ENCODE measurements at regions not wholly inside any gene's neighbourhood (a gene's known extent, or its start where the extent isn't known, plus 50 kb on each side); places are given as distances from the start of the nearest gene placed in this dataset.
"Not testable (repeated sequence)": the region's sequence is repeated elsewhere in the genome, so short reads cannot be mapped to it uniquely, and the experiment has no call there.

DNA sequence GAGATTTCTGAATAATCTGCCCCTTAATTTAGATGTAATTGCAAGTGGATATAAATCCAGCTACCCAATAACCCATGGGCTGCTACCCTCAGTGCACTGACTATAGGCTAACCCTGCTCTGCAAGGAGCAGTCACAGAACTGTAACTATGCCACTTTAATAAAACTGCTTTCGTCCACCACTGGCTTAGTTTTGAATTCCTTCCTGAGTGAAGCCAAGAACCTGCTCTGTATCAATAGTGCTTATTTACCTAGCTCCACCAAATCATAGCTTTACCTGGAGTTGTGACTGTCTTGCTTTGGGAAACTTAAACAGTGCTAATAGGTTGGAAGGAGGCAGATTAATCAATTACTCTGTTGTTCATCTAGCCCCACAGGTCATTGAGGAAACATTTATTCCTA is 1524.4 kb upstream of the SEL1L start:
- no peak overlapping the region for H3K9ac ChIP-seq (ENCODE audit: low read length)
- no peak overlapping the region for H3K4me3 ChIP-seq (ENCODE audit: low read length)
- no peaks in the 10 kb centered on the region for H3K4me1 ChIP-seq (ENCODE audit: control insufficient read depth, insufficient read depth, low read length)
- H3K27ac ChIP-seq (ENCODE audit: low read depth, low read length): no peak overlapping the region
- H3K27me3 ChIP-seq (ENCODE audit: control insufficient read depth, insufficient read depth, low read length): no peaks in the 10 kb centered on the region
- H3K36me3 ChIP-seq (ENCODE audit: control insufficient read depth, insufficient read depth, low read length): no peaks in the 10 kb centered on the region

DNA sequence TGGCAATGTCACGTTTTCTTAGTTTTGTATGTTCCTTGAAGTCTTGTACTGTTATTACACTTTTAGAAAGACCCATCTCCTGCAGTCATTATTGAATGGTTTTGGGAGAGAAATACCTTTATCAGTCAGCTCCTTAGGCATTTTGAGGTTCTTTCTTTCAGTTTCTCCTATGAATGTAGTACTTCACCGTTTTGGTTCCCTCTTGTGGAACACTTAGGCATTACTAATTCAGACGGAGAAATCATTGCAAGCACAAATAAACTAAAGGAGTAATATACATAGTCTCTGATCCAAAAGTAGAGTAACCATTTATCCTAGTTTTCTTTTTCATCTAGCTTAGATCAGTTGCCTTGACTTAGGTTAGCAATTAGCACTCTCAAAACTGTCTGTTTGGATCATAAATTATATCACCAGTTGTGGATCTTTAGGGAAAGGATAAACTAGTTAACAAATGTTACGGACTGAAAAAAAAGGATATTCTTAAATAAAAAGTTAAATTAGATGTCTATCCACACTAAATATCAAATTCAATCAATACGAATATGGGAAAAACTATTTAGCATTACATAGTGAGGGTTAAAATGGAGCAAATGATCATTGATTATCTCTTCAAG is 1538.3 kb upstream of the SEL1L start:
- H3K9ac ChIP-seq (ENCODE audit: low read length): no peak overlapping the region
- H3K27me3 ChIP-seq (ENCODE audit: control insufficient read depth, insufficient read depth, low read length): no peaks in the 10 kb centered on the region
- no peaks in the 10 kb centered on the region for H3K36me3 ChIP-seq (ENCODE audit: control insufficient read depth, insufficient read depth, low read length)
- no peak overlapping the region for H3K4me3 ChIP-seq (ENCODE audit: low read length)
- H3K4me1 ChIP-seq (ENCODE audit: control insufficient read depth, insufficient read depth, low read length): no peaks in the 10 kb centered on the region
- no peak overlapping the region for H3K27ac ChIP-seq (ENCODE audit: low read depth, low read length)

DNA sequence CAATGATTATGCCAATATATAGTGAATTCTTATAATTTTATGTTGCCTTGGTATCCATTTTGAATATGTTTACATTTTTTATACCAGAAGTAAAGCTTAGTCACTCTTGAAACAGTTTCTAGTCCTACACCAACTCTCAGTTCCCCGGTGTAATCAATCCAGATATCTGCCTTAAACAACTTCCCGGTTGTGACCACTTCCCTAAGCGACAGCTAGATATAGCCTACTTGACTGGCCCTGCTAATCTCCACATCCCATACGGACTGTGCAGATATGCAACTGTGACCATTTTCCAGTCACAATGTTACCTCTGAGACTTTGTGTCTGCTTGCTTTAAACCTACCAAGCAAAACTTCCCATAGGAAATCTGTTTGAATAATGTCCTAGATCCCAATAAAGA is 1551.5 kb upstream of the SEL1L start:
- no peak overlapping the region for H3K27ac ChIP-seq (ENCODE audit: low read depth, low read length)
- H3K36me3 ChIP-seq (ENCODE audit: control insufficient read depth, insufficient read depth, low read length): no peaks in the 10 kb centered on the region
- no peak overlapping the region for H3K9ac ChIP-seq (ENCODE audit: low read length)
- no peaks in the 10 kb centered on the region for H3K27me3 ChIP-seq (ENCODE audit: control insufficient read depth, insufficient read depth, low read length)
- no peaks in the 10 kb centered on the region for H3K4me1 ChIP-seq (ENCODE audit: control insufficient read depth, insufficient read depth, low read length)
- H3K4me3 ChIP-seq (ENCODE audit: low read length): no peak overlapping the region

DNA sequence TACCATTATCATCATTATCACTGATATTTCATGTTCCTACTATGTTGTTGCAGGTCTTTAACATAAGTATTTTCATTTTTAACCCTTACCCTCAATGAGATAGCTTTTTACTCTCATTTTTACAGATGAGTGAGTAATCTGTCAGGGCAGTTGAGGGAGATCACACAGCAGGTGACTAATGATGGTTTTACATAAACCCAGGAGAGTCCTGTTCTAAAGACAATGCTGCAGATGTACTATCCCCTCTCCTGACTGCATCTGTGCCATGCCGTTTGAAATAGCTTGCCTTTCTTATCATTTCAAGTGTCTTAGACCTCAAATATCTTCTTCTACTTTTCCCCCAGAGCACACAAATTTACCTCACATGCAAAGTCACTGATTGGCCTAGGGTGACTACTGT is 1552.1 kb upstream of the SEL1L start:
- no peaks in the 10 kb centered on the region for H3K36me3 ChIP-seq (ENCODE audit: control insufficient read depth, insufficient read depth, low read length)
- H3K4me1 ChIP-seq (ENCODE audit: control insufficient read depth, insufficient read depth, low read length): no peaks in the 10 kb centered on the region
- H3K4me3 ChIP-seq (ENCODE audit: low read length): no peak overlapping the region
- H3K9ac ChIP-seq (ENCODE audit: low read length): no peak overlapping the region
- H3K27me3 ChIP-seq (ENCODE audit: control insufficient read depth, insufficient read depth, low read length): no peaks in the 10 kb centered on the region
- H3K27ac ChIP-seq (ENCODE audit: low read depth, low read length): no peak overlapping the region

DNA sequence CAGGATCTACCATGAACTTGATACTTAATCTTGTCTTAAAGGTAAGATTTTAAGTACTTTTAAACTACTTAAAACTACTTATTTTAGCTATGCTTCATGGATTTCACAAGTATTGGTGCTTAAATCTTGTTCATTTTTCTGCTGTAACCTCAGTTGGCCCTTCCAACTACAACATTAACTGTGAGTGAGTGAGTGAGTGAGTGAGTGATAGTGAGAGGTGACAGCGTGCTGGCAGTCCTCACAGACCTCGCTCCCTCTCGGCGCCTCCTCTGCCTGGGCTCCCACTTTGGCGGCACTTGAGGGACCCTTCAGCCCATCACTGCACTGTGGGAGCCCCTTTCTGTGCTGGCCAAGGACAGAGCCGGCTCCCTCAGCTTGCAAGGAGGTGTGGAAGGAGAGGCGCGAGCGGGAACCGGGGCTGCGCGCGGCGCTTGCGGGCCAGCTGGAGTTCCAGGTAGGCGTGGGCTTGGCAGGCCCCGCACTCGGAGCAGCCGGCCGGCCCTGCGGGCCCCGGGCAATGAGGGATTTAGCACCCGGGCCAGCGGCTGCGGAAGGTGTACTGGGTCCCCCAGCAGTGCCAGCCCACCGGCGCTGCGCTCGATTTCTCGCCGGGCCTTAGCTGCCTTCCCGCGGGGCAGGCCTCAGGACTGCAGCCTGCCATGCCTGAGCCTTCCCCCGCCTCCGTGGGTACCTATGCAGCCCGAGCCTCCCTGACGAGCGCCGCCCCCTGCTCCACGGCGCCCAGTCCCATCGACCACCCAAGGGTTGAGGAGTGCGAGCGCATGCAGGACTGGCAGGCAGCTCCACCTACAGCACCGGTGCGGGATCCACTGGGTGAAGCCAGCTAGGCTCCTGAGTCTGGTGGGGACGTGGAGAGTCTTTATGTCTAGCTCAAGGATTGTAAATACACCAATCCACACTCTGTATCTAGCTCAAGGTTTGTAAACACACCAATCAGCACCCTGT is 1558.6 kb upstream of the SEL1L start:
- not testable (repeated sequence) for H3K4me3 ChIP-seq (ENCODE audit: low read length); H3K9ac ChIP-seq (ENCODE audit: low read length); H3K27me3 ChIP-seq (ENCODE audit: control insufficient read depth, insufficient read depth, low read length); H3K4me1 ChIP-seq (ENCODE audit: control insufficient read depth, insufficient read depth, low read length); H3K36me3 ChIP-seq (ENCODE audit: control insufficient read depth, insufficient read depth, low read length); H3K27ac ChIP-seq (ENCODE audit: low read depth, low read length)

DNA sequence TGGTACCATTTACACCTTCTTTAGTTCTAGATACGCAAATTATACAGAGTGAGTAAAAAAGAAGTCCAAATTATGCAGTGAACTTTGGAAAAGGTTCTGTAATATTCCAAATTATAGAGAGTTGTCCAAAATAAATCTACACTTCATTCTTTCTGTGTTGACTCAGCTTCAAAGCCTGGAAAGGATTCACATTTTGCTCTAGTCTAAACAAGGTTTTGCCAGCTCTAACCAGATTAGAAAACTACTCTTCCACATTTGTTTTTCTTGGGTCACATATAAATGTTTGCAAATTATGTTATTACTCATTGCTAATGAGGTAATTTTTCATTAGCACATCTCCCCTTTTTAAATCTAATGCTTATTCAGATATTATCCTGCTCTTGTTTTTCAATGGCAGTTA is 1562.4 kb upstream of the SEL1L start:
- no peak overlapping the region for H3K27ac ChIP-seq (ENCODE audit: low read depth, low read length)
- no peak overlapping the region for H3K4me3 ChIP-seq (ENCODE audit: low read length)
- no peak overlapping the region for H3K9ac ChIP-seq (ENCODE audit: low read length)
- H3K4me1 ChIP-seq (ENCODE audit: control insufficient read depth, insufficient read depth, low read length): no peaks in the 10 kb centered on the region
- H3K36me3 ChIP-seq (ENCODE audit: control insufficient read depth, insufficient read depth, low read length): no peaks in the 10 kb centered on the region
- no peaks in the 10 kb centered on the region for H3K27me3 ChIP-seq (ENCODE audit: control insufficient read depth, insufficient read depth, low read length)

DNA sequence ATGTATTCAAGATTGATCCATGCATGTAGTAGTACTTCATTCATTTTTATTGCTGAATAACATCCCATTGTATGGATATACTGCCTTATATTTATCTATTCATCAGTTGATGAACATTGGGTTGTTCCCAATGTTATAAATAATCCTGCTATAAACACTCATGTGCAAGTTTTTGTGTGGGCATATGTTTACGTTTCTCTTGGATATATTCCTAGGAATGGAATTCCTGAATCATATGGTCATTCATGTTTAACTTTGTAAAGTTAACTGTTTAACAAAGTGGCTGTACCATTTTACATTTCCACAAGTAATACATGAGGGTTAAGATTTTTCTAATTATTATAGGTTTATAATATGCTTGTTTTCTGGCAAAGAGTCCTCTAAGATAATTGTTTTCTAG is 1568.2 kb upstream of the SEL1L start:
- Histone ChIP-seq H3K4me1 (ENCODE audit: control insufficient read depth, insufficient read depth, low read length) (no peaks in the 10 kb centered on the region), H3K36me3 (ENCODE audit: control insufficient read depth, insufficient read depth, low read length) (no peaks in the 10 kb centered on the region), H3K27ac (ENCODE audit: low read depth, low read length) (no peak overlapping the region), H3K9ac (ENCODE audit: low read length) (no peak overlapping the region), H3K4me3 (ENCODE audit: low read length) (no peak overlapping the region), H3K27me3 (ENCODE audit: control insufficient read depth, insufficient read depth, low read length) (no peaks in the 10 kb centered on the region)

DNA sequence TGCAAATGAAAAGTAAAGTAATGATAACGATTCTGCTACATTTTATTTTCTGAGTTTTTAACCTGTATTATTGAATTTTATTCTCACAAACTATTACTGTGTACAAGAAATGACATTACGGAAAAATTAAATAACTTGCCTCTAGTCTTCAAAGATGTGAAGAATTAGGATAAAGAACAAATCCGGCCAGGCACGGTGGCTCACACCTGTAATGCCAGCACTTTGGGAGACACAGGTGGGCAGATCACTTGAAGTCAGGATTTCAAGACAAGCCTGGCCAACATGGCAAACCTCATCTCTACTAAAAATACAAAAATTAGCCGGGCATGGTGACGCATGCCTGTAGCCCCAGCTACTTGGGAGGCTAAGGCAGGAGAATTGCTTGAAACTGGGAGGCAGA is 1584.4 kb upstream of the SEL1L start:
- Histone ChIP-seq H3K27me3 (ENCODE audit: control insufficient read depth, insufficient read depth, low read length) (no peaks in the 10 kb centered on the region), H3K9ac (ENCODE audit: low read length) (no peak overlapping the region), H3K4me3 (ENCODE audit: low read length) (no peak overlapping the region), H3K4me1 (ENCODE audit: control insufficient read depth, insufficient read depth, low read length) (no peaks in the 10 kb centered on the region), H3K36me3 (ENCODE audit: control insufficient read depth, insufficient read depth, low read length) (no peaks in the 10 kb centered on the region), H3K27ac (ENCODE audit: low read depth, low read length) (no peak overlapping the region)

DNA sequence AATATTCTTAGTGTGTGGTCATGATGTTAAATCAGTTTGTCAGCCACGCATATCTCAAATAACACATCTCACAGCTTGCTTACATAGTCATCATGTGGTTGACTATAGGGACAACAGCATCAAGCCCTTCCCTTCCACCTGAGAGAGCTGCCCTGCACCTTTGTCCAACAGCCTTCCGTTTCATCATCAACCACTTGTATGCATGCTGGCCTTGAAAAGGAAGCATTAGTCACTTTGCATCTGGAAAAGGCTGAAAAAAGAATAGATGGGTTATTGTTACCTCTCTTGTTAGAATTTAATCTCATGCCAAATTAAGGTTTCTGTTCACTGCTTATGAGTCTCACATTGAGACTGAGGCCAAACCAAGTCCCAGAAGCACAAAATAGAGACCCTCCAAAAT is 1586.5 kb upstream of the SEL1L start:
- H3K27me3 ChIP-seq (ENCODE audit: control insufficient read depth, insufficient read depth, low read length): no peaks in the 10 kb centered on the region

DNA sequence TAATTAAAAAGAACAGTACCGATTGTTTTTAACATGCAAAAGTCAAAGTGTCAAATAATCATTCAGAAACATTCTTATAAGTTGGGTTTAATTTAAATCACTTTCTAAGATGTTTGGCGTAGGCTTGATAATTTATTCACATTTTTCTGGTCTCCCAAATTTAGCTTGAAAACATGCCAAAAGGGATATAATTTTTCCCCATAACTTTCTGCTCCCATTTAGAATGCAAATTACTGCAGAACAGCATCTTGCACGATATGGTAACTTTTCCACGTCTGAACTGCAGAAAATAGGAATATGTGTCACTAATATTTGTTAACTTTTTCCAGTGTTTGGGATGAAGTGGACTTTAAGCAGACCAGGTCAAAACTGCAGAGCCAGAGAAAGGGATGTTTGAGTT is 1592.4 kb upstream of the SEL1L start:
- Histone ChIP-seq H3K4me1 (ENCODE audit: control insufficient read depth, insufficient read depth, low read length) (no peaks in the 10 kb centered on the region), H3K4me3 (ENCODE audit: low read length) (no peak overlapping the region), H3K27ac (ENCODE audit: low read depth, low read length) (no peak overlapping the region), H3K9ac (ENCODE audit: low read length) (no peak overlapping the region), H3K27me3 (ENCODE audit: control insufficient read depth, insufficient read depth, low read length) (no peaks in the 10 kb centered on the region), H3K36me3 (ENCODE audit: control insufficient read depth, insufficient read depth, low read length) (no peaks in the 10 kb centered on the region)

More for the DNA sequence above, 1586.5 kb upstream of the SEL1L start:
- no peak overlapping the region for H3K9ac ChIP-seq (ENCODE audit: low read length)
- no peak overlapping the region for H3K27ac ChIP-seq (ENCODE audit: low read depth, low read length)
- H3K36me3 ChIP-seq (ENCODE audit: control insufficient read depth, insufficient read depth, low read length): no peaks in the 10 kb centered on the region
- H3K4me3 ChIP-seq (ENCODE audit: low read length): no peak overlapping the region
- no peaks in the 10 kb centered on the region for H3K4me1 ChIP-seq (ENCODE audit: control insufficient read depth, insufficient read depth, low read length)

DNA sequence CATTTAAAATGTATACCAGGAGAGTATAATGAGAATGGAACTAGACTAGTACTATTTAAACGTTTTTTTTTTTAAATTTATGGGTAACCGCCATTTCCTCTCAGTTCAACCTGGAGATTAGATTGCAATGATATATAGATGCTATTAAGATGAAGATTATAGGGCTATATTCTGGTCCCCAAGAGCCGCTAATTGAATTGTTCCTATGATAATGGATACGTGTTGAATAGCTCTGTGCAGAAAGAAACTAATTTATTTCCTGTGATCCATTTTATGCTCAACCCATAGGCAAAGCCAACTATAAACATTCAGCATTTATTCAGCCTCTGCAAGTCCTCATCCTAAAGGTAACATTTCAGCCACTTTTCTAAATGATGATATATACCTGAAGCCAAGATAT is 1595.1 kb upstream of the SEL1L start:
- no peak overlapping the region for H3K4me3 ChIP-seq (ENCODE audit: low read length)
- no peak overlapping the region for H3K9ac ChIP-seq (ENCODE audit: low read length)
- H3K27ac ChIP-seq (ENCODE audit: low read depth, low read length): no peak overlapping the region
- no peaks in the 10 kb centered on the region for H3K36me3 ChIP-seq (ENCODE audit: control insufficient read depth, insufficient read depth, low read length)
- no peaks in the 10 kb centered on the region for H3K27me3 ChIP-seq (ENCODE audit: control insufficient read depth, insufficient read depth, low read length)
- no peaks in the 10 kb centered on the region for H3K4me1 ChIP-seq (ENCODE audit: control insufficient read depth, insufficient read depth, low read length)

DNA sequence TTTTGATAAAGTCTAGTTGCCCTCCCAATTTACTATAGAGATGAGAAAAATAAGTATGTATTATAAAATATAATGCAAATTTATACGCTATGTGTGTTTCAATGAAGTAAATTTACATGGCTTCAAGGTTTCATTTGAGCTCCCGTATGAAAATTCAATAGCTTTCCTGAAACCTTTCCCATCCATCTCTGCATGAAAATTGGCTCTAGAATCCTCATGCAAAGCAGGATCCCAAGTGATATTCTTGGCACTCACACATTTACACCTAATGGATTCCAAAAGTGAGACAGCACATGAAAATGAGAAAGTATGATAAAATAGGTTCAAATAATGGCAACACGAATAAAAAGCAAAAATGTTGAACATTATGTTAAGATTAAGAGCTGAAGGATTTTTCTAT is 1595.8 kb upstream of the SEL1L start:
- Histone ChIP-seq H3K9ac (ENCODE audit: low read length) (no peak overlapping the region), H3K27me3 (ENCODE audit: control insufficient read depth, insufficient read depth, low read length) (no peaks in the 10 kb centered on the region), H3K4me1 (ENCODE audit: control insufficient read depth, insufficient read depth, low read length) (no peaks in the 10 kb centered on the region), H3K36me3 (ENCODE audit: control insufficient read depth, insufficient read depth, low read length) (no peaks in the 10 kb centered on the region), H3K4me3 (ENCODE audit: low read length) (no peak overlapping the region), H3K27ac (ENCODE audit: low read depth, low read length) (no peak overlapping the region)

All from rectal smooth muscle tissue (tissue), 1 donor.